DND-41 (cell line): ENCODE measurements at regions not wholly inside any gene's neighbourhood (a gene's known extent, or its start where the extent isn't known, plus 50 kb on each side); places are given as distances from the start of the nearest gene placed in this dataset.

ENCODE experiments used
- ATAC-seq: fragments of 200-7000 bp; cut with Tn5 transposase; 3 replicates; pipeline ENCODE4 v1.9.1; 2021; ENCODE audit warnings: low read depth; ENCODE audit not compliant: insufficient read depth
- DNase-seq: peaks from one replicate; pipeline ENCODE4 v3.0.0-alpha.2; 2020
- H2AFZ ChIP-seq: 2 replicates; pipeline ENCODE4 v1.6.0; 2012; ENCODE audit warnings: low read depth, low read length
- H3K27ac ChIP-seq: 2 replicates; pipeline ENCODE4 v1.5.1; 2012; ENCODE audit warnings: low read length, inconsistent platforms
- H3K27me3 ChIP-seq: fragments of 200-600 bp; sonication (generic); 2 replicates; pipeline ENCODE4 v1.6.0; 2012; ENCODE audit warnings: low read length, mild to moderate bottlenecking, inconsistent platforms; ENCODE audit not compliant: insufficient read depth, poor library complexity
- H3K36me3 ChIP-seq: 2 replicates; pipeline ENCODE4 v1.5.1; 2012; ENCODE audit warnings: low read length, inconsistent platforms; ENCODE audit not compliant: insufficient read depth
- H3K4me1 ChIP-seq: 2 replicates; pipeline ENCODE4 v1.5.1; 2012; ENCODE audit warnings: mild to moderate bottlenecking, low read length; ENCODE audit not compliant: insufficient read depth
- H3K4me2 ChIP-seq: 2 replicates; pipeline ENCODE4 v1.6.0; 2012; ENCODE audit warnings: mild to moderate bottlenecking, moderate library complexity, low read length, inconsistent platforms; ENCODE audit not compliant: insufficient read depth
- H3K4me3 ChIP-seq, 2 experiments: fragments of 200-600 bp in 1 of 2; shearing (Covaris generic) in 1 of 2; 2 replicates each; pipeline ENCODE4 v1.5.1; 2012 to 2016; ENCODE audit warnings: inconsistent platforms in 2 of 2, low read length in 2 of 2, mild to moderate bottlenecking in 2 of 2, low read depth in 1 of 2, moderate library complexity in 1 of 2
- H3K79me2 ChIP-seq: 2 replicates; pipeline ENCODE4 v1.6.0; 2012; ENCODE audit warnings: low read length, inconsistent platforms; ENCODE audit not compliant: insufficient read depth
- H3K9ac ChIP-seq: 2 replicates; pipeline ENCODE4 v1.6.0; 2012; ENCODE audit warnings: low read depth, mild to moderate bottlenecking, inconsistent platforms, low read length, moderate library complexity
- H3K9me3 ChIP-seq: 2 replicates; pipeline ENCODE4 v1.5.1; 2012; ENCODE audit warnings: low read length, moderate library complexity, mild to moderate bottlenecking, inconsistent platforms; ENCODE audit not compliant: insufficient read depth, severe bottlenecking
- H4K20me1 ChIP-seq: 2 replicates; pipeline ENCODE4 v1.6.0; 2012; ENCODE audit warnings: low read length; ENCODE audit not compliant: insufficient read depth
- EZH2 ChIP-seq: IDR thresholded peaks from 3 replicates; pipeline ENCODE4 v1.6.1; 2012; ENCODE audit warnings: borderline replicate concordance, low read depth, mild to moderate bottlenecking, moderate library complexity, low read length, inconsistent platforms; ENCODE audit not compliant: severe bottlenecking
- TF ChIP-seq, protein P1 (sequence below): IDR thresholded peaks from 2 replicates; pipeline ENCODE4 v1.5.1; 2012; ENCODE audit warnings: borderline replicate concordance, low read length, moderate library complexity, mild to moderate bottlenecking; ENCODE audit not compliant: poor library complexity, severe bottlenecking; ENCODE audit errors: extremely low read depth

DNA sequence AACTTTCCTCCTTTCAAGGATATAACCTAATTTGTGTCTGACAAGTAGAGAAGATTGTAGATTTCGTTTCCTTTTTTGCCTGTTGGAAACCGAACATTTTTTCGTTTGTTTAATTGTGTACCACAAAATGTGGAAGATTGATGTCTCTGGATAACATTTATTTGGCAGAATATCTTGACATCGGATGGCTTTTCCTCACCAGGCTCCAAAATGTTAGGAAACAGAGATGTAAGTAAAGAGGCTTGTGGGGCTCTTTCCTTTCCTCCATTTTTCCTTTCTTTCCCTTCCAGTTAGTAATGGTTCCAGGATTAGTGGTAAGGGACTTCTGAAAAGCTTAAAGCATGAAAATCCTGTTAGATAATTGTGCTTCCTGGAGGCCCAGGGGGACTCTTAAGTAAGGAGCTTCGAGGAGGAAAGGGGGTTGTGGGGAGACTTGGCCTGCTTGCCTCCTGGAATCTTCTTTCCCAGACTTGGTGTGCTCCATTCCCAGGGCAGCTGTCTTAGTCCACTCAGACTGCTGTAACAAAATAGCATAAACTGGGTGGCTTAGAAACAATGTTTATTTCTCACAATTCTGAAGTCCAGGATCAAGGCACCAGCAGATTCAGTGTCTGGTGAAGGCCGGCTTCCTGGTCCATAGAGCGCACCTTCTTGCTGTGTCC is 243.1 kb upstream of the PWP1 start:
- no peaks in the 10 kb centered on the region; the same call in 1 of the 2 replicates for H4K20me1 ChIP-seq
- H3K27ac ChIP-seq, result no peak overlapping the region
- H2AFZ ChIP-seq, result no peak overlapping the region
- ATAC-seq, result no peak
- no peaks in the 10 kb centered on the region for H3K4me1 ChIP-seq
- H3K9ac ChIP-seq, result no peak overlapping the region
- no peak overlapping the region for H3K4me2 ChIP-seq
- peaks cover 5% of the 10 kb centered on the region for H3K27me3 ChIP-seq
- H3K9me3 ChIP-seq, result no peaks in the 10 kb centered on the region
- TF ChIP-seq, protein P1, sequence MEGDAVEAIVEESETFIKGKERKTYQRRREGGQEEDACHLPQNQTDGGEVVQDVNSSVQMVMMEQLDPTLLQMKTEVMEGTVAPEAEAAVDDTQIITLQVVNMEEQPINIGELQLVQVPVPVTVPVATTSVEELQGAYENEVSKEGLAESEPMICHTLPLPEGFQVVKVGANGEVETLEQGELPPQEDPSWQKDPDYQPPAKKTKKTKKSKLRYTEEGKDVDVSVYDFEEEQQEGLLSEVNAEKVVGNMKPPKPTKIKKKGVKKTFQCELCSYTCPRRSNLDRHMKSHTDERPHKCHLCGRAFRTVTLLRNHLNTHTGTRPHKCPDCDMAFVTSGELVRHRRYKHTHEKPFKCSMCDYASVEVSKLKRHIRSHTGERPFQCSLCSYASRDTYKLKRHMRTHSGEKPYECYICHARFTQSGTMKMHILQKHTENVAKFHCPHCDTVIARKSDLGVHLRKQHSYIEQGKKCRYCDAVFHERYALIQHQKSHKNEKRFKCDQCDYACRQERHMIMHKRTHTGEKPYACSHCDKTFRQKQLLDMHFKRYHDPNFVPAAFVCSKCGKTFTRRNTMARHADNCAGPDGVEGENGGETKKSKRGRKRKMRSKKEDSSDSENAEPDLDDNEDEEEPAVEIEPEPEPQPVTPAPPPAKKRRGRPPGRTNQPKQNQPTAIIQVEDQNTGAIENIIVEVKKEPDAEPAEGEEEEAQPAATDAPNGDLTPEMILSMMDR, result no peak
- TF ChIP-seq EZH2, result no peak
- H3K79me2 ChIP-seq, result no peaks in the 10 kb centered on the region
- H3K4me3 ChIP-seq, result no peak overlapping the region
- DNase-seq, result no peak
- H3K36me3 ChIP-seq, result no peaks in the 10 kb centered on the region

DNA sequence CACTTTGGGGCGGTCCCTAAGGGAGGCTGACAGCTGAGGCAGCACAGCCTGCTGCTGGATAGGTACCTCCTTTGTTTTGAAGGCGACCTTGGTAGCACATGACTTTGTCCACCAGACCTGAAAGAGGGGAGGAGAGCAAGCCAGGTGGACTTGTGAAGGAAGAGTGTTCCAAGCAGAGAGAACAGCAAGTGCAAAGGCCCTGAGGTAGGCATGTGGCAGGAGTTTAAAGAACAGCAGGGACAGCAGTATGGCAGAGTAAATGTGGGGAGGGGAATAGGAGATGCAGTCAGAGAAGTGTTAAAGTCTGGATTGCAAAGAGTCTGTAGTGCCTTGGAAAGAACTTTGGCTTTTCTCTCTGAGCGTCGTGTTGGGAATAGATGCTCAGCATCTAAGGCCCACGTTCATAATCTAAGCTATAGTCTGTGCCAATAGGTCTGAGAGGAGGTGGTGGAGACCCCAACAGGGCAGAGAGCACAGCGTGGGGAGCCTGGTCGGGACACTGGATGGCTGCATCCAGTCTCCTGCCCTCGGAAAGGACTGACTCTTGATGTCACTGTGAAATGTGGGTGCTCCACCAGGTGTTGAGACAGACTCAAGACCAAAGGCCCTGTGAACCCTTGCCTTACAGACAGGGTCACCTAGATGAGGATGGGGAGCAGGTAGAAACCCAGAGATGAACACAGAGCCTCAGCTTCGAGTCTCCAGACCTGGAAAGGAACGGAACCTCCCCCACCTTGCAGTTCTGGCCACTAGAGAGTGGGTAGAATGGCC is 242.1 kb upstream of the PWP1 start:
- no peak overlapping the region for H3K4me3 ChIP-seq
- TF ChIP-seq EZH2, result no peak
- TF ChIP-seq, protein P1, result no peak
- H4K20me1 ChIP-seq, result no peaks in the 10 kb centered on the region; the same call in 1 of the 2 replicates

DNA sequence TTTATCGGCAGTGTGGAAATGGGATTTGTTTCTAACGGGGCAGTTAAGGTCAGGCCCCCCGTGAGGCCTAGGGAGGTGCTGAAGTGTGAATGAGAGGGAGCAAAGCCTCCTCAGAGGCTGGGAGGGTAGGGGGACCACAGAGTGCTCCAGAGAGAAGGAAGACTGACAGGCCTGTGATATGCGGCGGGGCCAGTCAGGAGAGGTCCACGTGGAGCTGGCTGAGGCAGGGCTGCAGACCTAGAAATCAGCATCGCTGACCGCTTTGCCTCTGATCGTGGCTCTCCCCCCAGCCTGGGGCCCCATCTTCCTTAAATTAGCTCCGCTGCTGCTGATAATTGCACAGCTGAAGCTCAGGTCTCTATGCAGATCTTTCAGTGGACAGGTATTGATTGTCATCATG is 240.8 kb upstream of the PWP1 start:
- DNase-seq, result no peak
- no peak overlapping the region for H2AFZ ChIP-seq
- TF ChIP-seq EZH2, result no peak
- TF ChIP-seq, protein P1, result no peak
- no peak overlapping the region for H3K4me3 ChIP-seq
- no peaks in the 10 kb centered on the region for H3K9me3 ChIP-seq
- H3K9ac ChIP-seq, result no peak overlapping the region
- no peak for ATAC-seq
- H3K79me2 ChIP-seq, result no peaks in the 10 kb centered on the region
- no peaks in the 10 kb centered on the region for H3K4me1 ChIP-seq
- no peak overlapping the region for H3K4me2 ChIP-seq
- no peaks in the 10 kb centered on the region; the same call in 1 of the 2 replicates for H4K20me1 ChIP-seq
- H3K27ac ChIP-seq, result no peak overlapping the region
- H3K36me3 ChIP-seq, result no peaks in the 10 kb centered on the region
- H3K27me3 ChIP-seq, result peaks cover 5% of the 10 kb centered on the region

More for the DNA sequence above, 242.1 kb upstream of the PWP1 start:
- no peaks in the 10 kb centered on the region for H3K79me2 ChIP-seq
- no peaks in the 10 kb centered on the region for H3K9me3 ChIP-seq
- H3K4me1 ChIP-seq, result no peaks in the 10 kb centered on the region
- no peak overlapping the region for H3K4me2 ChIP-seq
- no peak overlapping the region for H2AFZ ChIP-seq
- no peaks in the 10 kb centered on the region for H3K36me3 ChIP-seq
- H3K27me3 ChIP-seq, result peaks cover 5% of the 10 kb centered on the region
- ATAC-seq, result no peak
- no peak for DNase-seq
- no peak overlapping the region for H3K9ac ChIP-seq
- no peak overlapping the region for H3K27ac ChIP-seq
